PC-9 (cell line): ENCODE measurements at regions not wholly inside any gene's neighbourhood (a gene's known extent, or its start where the extent isn't known, plus 50 kb on each side); places are given as distances from the start of the nearest gene placed in this dataset.

Experiments used
- BruUV-seq: library from RNA; stranded (reverse); fragments of 400-500 nt; replicated peaks from 2 replicates; lab custom pipeline; 2021; lab: Mats Ljungman, UMichigan
- CTCF ChIA-PET: fragments of 300-600 bp; sonication (Branson Sonifier 250); formaldehyde crosslinking; loops from one replicate; lab custom pipeline; 2022; ENCODE audit warnings: antibody characterized with exemption; lab: Charles Lee
- POLR2A ChIA-PET: fragments of 300-600 bp; sonication (Branson Sonifier 250); formaldehyde crosslinking; loops from one replicate; lab custom pipeline; 2022; ENCODE audit warnings: antibody characterized with exemption; ENCODE audit not compliant: unreplicated experiment; lab: Charles Lee
- DNase-seq, 2 experiments: peaks; one replicate each; pipeline versions ENCODE4 v3.0.0 to v3.0.0-alpha.2; 2015 to 2022; ENCODE audit warnings: mixed read lengths in 1 of 2
- H2AFZ ChIP-seq: fragments of 200-600 bp; sonication (generic); 2 replicates; pipeline ENCODE4 v1.8.1; 2017; ENCODE audit warnings: antibody characterized with exemption
- H3F3A ChIP-seq: fragments of 200-600 bp; sonication (generic); 2 replicates; pipeline ENCODE4 v1.8.1; 2017; ENCODE audit warnings: antibody characterized with exemption, mild to moderate bottlenecking, low read depth; ENCODE audit not compliant: insufficient read depth
- H3K27ac ChIP-seq: fragments of 200-600 bp; sonication (generic); 2 replicates; pipeline ENCODE4 v1.6.1; 2016; ENCODE audit warnings: mixed run types
- H3K27me3 ChIP-seq: fragments of 200-600 bp; sonication (generic); 2 replicates; pipeline ENCODE4 v1.6.1; 2016; ENCODE audit warnings: low read depth, mixed run types; ENCODE audit not compliant: insufficient read depth
- H3K36me3 ChIP-seq: fragments of 200-600 bp; sonication (generic); 2 replicates; pipeline ENCODE4 v1.6.1; 2016; ENCODE audit warnings: low read depth, mixed run types
- H3K4me1 ChIP-seq: fragments of 200-600 bp; sonication (generic); replicated peaks from 2 replicates; pipeline ENCODE4 v1.6.1; 2016; ENCODE audit warnings: mixed run types; ENCODE audit not compliant: insufficient read depth
- H3K4me2 ChIP-seq: fragments of 200-600 bp; sonication (generic); 2 replicates; pipeline ENCODE4 v1.6.1; 2017; ENCODE audit warnings: mixed run types
- H3K4me3 ChIP-seq: fragments of 200-600 bp; sonication (generic); 2 replicates; pipeline ENCODE4 v1.6.1; 2016; ENCODE audit warnings: mixed run types
- H3K79me2 ChIP-seq: fragments of 200-600 bp; sonication (generic); 2 replicates; pipeline ENCODE4 v1.6.1; 2017; ENCODE audit warnings: low read depth, mixed run types
- H3K9me2 ChIP-seq: fragments of 200-600 bp; sonication (generic); 2 replicates; pipeline ENCODE4 v1.8.1; 2017; ENCODE audit warnings: mild to moderate bottlenecking; ENCODE audit not compliant: insufficient read depth
- H3K9me3 ChIP-seq: fragments of 200-600 bp; sonication (generic); 2 replicates; pipeline ENCODE4 v1.8.1; 2016; ENCODE audit warnings: low read depth; ENCODE audit not compliant: insufficient read depth
- H4K20me1 ChIP-seq: fragments of 200-600 bp; sonication (generic); 2 replicates; pipeline ENCODE4 v1.8.1; 2017; ENCODE audit not compliant: insufficient read depth
- EZH2 ChIP-seq: fragments of 200-600 bp; sonication (generic); IDR thresholded peaks from 2 replicates; pipeline ENCODE4 v1.8.0; 2017; ENCODE audit warnings: antibody characterized with exemption, low read depth
- intact Hi-C: fragments of 100-400 bp; cut with micrococcal nuclease; formaldehyde crosslinking; loops from one replicate; pipeline ENCODE4 v1.10.0; 2022; ENCODE audit not compliant: unreplicated experiment
- TF ChIP-seq, protein P1 (sequence below): fragments of 200-600 bp; sonication (generic); conservative IDR thresholded peaks from 2 replicates; pipeline ENCODE4 v1.6.1; 2017; ENCODE audit warnings: mixed run types, antibody characterized with exemption, mild to moderate bottlenecking, moderate library complexity

DNA sequence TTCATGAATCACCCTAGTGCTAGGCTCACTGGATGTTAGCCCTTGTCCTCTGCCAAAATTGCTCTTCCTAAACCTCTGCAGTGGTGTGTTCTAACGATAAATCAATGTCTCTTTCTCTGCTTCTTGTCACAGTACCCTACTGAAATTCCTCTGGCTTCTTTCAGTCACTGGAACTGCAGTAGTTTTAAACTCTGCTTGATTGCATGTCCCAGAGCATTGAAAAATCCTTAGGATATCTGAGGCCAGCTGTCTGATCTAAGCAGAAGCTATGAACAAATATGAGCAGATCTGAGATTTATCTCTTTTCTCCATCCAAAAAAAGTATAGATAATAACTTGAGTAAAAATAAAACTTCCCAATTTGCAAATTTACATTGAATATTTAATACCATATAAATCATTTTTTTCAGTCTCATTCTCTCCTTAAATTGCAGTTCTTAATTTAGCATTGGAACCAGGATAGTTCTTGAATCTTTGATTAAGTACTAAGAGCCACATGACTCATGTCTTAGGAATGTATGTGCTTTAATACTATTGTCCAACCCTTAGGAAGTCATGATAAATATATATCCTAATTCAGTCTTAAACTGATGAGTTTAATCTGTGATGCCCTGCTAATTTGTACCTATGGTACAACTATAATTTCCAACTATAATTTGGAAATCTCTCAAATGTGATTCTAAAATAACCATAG, 169.7 kb downstream of the PDHA2 start:
- CTCF ChIA-PET = interaction anchor here (0.7 kb wide), 1 partner anchor 22 kb away, joined by 3 read pairs; no protein-coding TSS in a partner anchor

DNA sequence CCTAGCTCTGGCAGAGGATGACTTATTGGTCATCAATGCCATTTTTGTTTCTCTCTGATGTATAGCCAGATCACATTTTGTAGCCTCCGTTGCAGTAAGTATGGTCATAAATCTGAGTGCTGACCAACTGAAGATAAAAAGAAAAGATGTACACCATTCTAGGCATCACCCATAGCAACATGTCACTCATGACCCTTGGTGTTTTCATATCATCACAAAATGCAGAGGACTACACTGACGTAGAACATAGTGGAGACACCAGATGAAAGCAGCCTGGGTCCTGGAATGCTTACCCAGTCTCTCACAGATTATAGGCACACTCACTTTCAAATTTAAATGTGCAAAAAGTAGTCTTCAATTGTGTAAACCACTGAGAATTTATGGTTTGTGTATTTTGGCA, 172.8 kb downstream of the PDHA2 start:
- BruUV-seq = no TSS peak
- no peaks in the 10 kb centered on the region for H3F3A ChIP-seq
- ChIA-PET POLR2A (no interaction called here), CTCF (no interaction called here)
- no peak for TF ChIP-seq EZH2
- TF ChIP-seq, protein P1, sequence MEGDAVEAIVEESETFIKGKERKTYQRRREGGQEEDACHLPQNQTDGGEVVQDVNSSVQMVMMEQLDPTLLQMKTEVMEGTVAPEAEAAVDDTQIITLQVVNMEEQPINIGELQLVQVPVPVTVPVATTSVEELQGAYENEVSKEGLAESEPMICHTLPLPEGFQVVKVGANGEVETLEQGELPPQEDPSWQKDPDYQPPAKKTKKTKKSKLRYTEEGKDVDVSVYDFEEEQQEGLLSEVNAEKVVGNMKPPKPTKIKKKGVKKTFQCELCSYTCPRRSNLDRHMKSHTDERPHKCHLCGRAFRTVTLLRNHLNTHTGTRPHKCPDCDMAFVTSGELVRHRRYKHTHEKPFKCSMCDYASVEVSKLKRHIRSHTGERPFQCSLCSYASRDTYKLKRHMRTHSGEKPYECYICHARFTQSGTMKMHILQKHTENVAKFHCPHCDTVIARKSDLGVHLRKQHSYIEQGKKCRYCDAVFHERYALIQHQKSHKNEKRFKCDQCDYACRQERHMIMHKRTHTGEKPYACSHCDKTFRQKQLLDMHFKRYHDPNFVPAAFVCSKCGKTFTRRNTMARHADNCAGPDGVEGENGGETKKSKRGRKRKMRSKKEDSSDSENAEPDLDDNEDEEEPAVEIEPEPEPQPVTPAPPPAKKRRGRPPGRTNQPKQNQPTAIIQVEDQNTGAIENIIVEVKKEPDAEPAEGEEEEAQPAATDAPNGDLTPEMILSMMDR = no peak
- H2AFZ ChIP-seq = no peak overlapping the region
- H3K4me3 ChIP-seq = no peak overlapping the region
- H3K27ac ChIP-seq = no peak overlapping the region
- H3K27me3 ChIP-seq = no peaks in the 10 kb centered on the region
- no peaks in the 10 kb centered on the region for H3K36me3 ChIP-seq
- H3K9me3 ChIP-seq = no peaks in the 10 kb centered on the region
- intact Hi-C loops = no loop called here
- H4K20me1 ChIP-seq = no peaks in the 10 kb centered on the region
- H3K79me2 ChIP-seq = no peaks in the 10 kb centered on the region
- no peaks in the 10 kb centered on the region for H3K4me1 ChIP-seq
- H3K9me2 ChIP-seq = no peaks in the 10 kb centered on the region
- no peak for DNase-seq
- no peak overlapping the region for H3K4me2 ChIP-seq

More for the DNA sequence above, 169.7 kb downstream of the PDHA2 start:
- no peak for DNase-seq
- Histone ChIP-seq H3K79me2 (no peaks in the 10 kb centered on the region), H3F3A (no peaks in the 10 kb centered on the region), H3K9me2 (no peaks in the 10 kb centered on the region), H3K27ac (no peak overlapping the region), H3K4me3 (no peak overlapping the region), H3K27me3 (no peaks in the 10 kb centered on the region), H3K9me3 (no peaks in the 10 kb centered on the region), H3K4me2 (no peak overlapping the region), H3K4me1 (no peaks in the 10 kb centered on the region), H3K36me3 (no peaks in the 10 kb centered on the region), H4K20me1 (no peaks in the 10 kb centered on the region), H2AFZ (no peak overlapping the region)
- intact Hi-C loops = no loop called here
- no TSS peak for BruUV-seq
- TF ChIP-seq EZH2 = no peak
- TF ChIP-seq, protein P1 = no peak
- POLR2A ChIA-PET = no interaction called here

DNA sequence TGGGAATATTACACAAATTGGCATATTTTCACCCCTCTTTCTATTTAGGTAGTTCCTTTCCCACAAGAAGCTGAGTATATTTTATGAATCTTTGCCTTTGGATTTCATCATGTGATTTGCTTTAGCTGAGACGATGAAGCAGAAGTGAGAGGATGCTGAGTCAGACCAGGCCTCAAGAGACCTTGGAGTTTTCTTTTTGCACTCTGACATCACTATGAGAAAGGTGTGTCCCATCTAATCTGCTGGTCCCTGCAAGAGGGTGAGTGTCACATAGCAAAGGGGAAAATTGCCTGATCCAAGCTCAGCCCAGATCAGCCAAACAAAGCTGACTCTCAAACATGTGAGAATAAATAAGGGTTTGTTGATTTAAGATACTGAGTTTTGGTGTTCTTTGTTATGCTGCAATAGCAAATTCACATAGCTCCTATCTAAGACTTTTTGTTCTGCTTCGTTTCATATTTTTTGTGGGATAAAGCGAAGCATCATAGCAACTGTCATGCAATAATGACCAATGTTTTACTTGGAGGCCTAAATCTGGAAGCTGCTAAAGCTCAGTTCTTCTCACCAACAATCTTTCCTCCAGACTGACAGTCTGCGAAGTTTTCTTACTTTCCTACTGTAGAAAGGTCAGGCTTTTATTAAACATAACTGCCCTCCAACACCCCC, 176.9 kb downstream of the PDHA2 start:
- ChIA-PET POLR2A (no interaction called here), CTCF (no interaction called here)
- no peak overlapping the region for H3K27ac ChIP-seq
- no peaks in the 10 kb centered on the region for H3F3A ChIP-seq
- H3K9me3 ChIP-seq = no peaks in the 10 kb centered on the region
- H3K36me3 ChIP-seq = no peaks in the 10 kb centered on the region
- no peaks in the 10 kb centered on the region for H3K27me3 ChIP-seq
- DNase-seq = no peak
- no peaks in the 10 kb centered on the region for H3K4me1 ChIP-seq
- H3K79me2 ChIP-seq = no peaks in the 10 kb centered on the region
- no peak overlapping the region for H2AFZ ChIP-seq
- no peaks in the 10 kb centered on the region for H3K9me2 ChIP-seq
- no peak overlapping the region for H3K4me2 ChIP-seq
- intact Hi-C loops = no loop called here
- TF ChIP-seq, protein P1 = no peak
- TF ChIP-seq EZH2 = no peak
- no TSS peak for BruUV-seq
- no peaks in the 10 kb centered on the region for H4K20me1 ChIP-seq
- no peak overlapping the region for H3K4me3 ChIP-seq
